Endothelial cell of umbilical vein (primary cell): ENCODE measurements at regions not wholly inside any gene's neighbourhood (a gene's known extent, or its start where the extent isn't known, plus 50 kb on each side); places are given as distances from the start of the nearest gene placed in this dataset.

ENCODE experiments used
- BruUV-seq: library from RNA; stranded (reverse); fragments of 400-500 nt; replicated peaks from 2 replicates; lab custom pipeline; 2021; lab: Mats Ljungman, UMichigan
- CTCF ChIA-PET: fragments of 300-600, 350-600 bp; sonication (Branson Sonifier 250); formaldehyde crosslinking; loops from one replicate; lab custom pipeline; 2021; ENCODE audit warnings: antibody characterized with exemption, inconsistent platforms; lab: Charles Lee
- POLR2A ChIA-PET: fragments of 300-600, 350-600 bp; sonication (Branson Sonifier 250); formaldehyde crosslinking; loops from one replicate; lab custom pipeline; 2021; ENCODE audit warnings: antibody characterized with exemption, inconsistent platforms; lab: Charles Lee
- DNase-seq: peaks from one replicate; pipeline ENCODE4 v3.0.0-alpha.2; 2011; ENCODE audit warnings: low read depth, low spot score
- FAIRE-seq: peaks from 2 replicates; lab custom pipeline; 2011; peaks lifted over from hg19 to GRCh38; lab: Jason Lieb, UNC
- H2AFZ ChIP-seq: 2 replicates; pipeline ENCODE4 v1.6.0; 2012; ENCODE audit warnings: low read depth, low read length, control low read depth, inconsistent platforms
- H3K27ac ChIP-seq: 2 replicates; pipeline ENCODE4 v1.5.1; 2011; ENCODE audit warnings: low read depth, mild to moderate bottlenecking, control low read depth, low read length, moderate library complexity; ENCODE audit not compliant: insufficient read depth
- H3K27me3 ChIP-seq, 2 experiments: 2 replicates each; pipeline versions ENCODE4 v1.6.0 to v1.6.1; 2011; ENCODE audit warnings: low read length in 2 of 2, mixed read lengths in 1 of 2; ENCODE audit not compliant: control insufficient read depth in 2 of 2, insufficient read depth in 2 of 2
- H3K36me3 ChIP-seq, 2 experiments: 2 replicates in 1 of 2; 3 replicates in 1 of 2; pipeline ENCODE4 v1.5.1; 2011; ENCODE audit warnings: low read length in 2 of 2, mild to moderate bottlenecking in 1 of 2, moderate library complexity in 1 of 2; ENCODE audit not compliant: control insufficient read depth in 2 of 2, insufficient read depth in 2 of 2; ENCODE audit errors: extremely low read depth in 1 of 2
- H3K4me1 ChIP-seq: 3 replicates; pipeline ENCODE4 v1.5.1; 2011; ENCODE audit warnings: mild to moderate bottlenecking, low read length; ENCODE audit not compliant: control insufficient read depth, insufficient read depth; ENCODE audit errors: extremely low read depth
- H3K4me2 ChIP-seq: 2 replicates; pipeline ENCODE4 v1.6.1; 2011; ENCODE audit warnings: low read length, control low read depth, mixed read lengths; ENCODE audit not compliant: insufficient read depth
- H3K4me3 ChIP-seq, 3 experiments: fragments of 200-600 bp in 1 of 3; sonication (generic), shearing (Covaris generic) in 1 of 3; replicated peaks in 1 of 3; 2 replicates each; pipeline ENCODE4 v1.5.1; 2011 to 2016; ENCODE audit warnings: control low read depth in 3 of 3, low read length in 3 of 3, mild to moderate bottlenecking in 2 of 3, inconsistent platforms in 1 of 3, low read depth in 1 of 3, moderate library complexity in 1 of 3; ENCODE audit not compliant: insufficient read depth in 1 of 3
- H3K79me2 ChIP-seq: 2 replicates; pipeline ENCODE4 v1.6.0; 2012; ENCODE audit warnings: low read length, inconsistent platforms; ENCODE audit not compliant: control insufficient read depth, insufficient read depth
- H3K9ac ChIP-seq: replicated peaks from 2 replicates; pipeline ENCODE3; 2011; ENCODE audit warnings: low read length, control low read depth; ENCODE audit not compliant: insufficient read depth; ENCODE audit errors: extremely low read depth
- H3K9me1 ChIP-seq: replicated peaks from 3 replicates; pipeline ENCODE4 v1.6.0; 2011; ENCODE audit warnings: mild to moderate bottlenecking, low read length; ENCODE audit not compliant: control insufficient read depth, insufficient read depth; ENCODE audit errors: extremely low read depth
- H3K9me3 ChIP-seq: replicated peaks from 2 replicates; pipeline ENCODE4 v1.5.1; 2012; ENCODE audit warnings: low read length, inconsistent platforms; ENCODE audit not compliant: control insufficient read depth, insufficient read depth
- H4K20me1 ChIP-seq: replicated peaks from 2 replicates; pipeline ENCODE3; 2011; ENCODE audit warnings: mild to moderate bottlenecking, low read length; ENCODE audit not compliant: control insufficient read depth, insufficient read depth; ENCODE audit errors: extremely low read depth
- CTCF ChIP-seq, 2 donors: IDR thresholded peaks; 1 replicate in 1 of 2; 2 replicates in 1 of 2; pipeline ENCODE4 v1.5.1; 2011; ENCODE audit warnings: low read length in 2 of 2, mild to moderate bottlenecking in 2 of 2, moderate library complexity in 2 of 2, control low read depth in 1 of 2, inconsistent platforms in 1 of 2, low read depth in 1 of 2; ENCODE audit not compliant: insufficient read depth in 1 of 2; ENCODE audit errors: extremely low read depth in 1 of 2
- EZH2 ChIP-seq: IDR thresholded peaks from 2 replicates; pipeline ENCODE4 v1.6.1; 2012; ENCODE audit warnings: borderline replicate concordance, low read depth, mild to moderate bottlenecking, moderate library complexity, low read length, inconsistent platforms; ENCODE audit not compliant: severe bottlenecking
- FOS ChIP-seq: IDR thresholded peaks from 2 replicates; pipeline ENCODE4 v1.6.1; 2011; ENCODE audit warnings: mild to moderate bottlenecking, low read length, moderate library complexity, borderline replicate concordance; ENCODE audit not compliant: insufficient read depth
- GATA2 ChIP-seq: IDR thresholded peaks from 2 replicates; pipeline ENCODE4 v1.7.0; 2011; ENCODE audit warnings: low read depth, mild to moderate bottlenecking, moderate library complexity, mixed read lengths, low read length; ENCODE audit not compliant: insufficient read length, insufficient read depth
- JUN ChIP-seq: IDR thresholded peaks from 2 replicates; pipeline ENCODE4 v1.6.1; 2011; ENCODE audit warnings: borderline replicate concordance, low read depth; ENCODE audit not compliant: insufficient read length, insufficient read depth
- MYC ChIP-seq: IDR thresholded peaks from one replicate; pipeline ENCODE4 v1.6.1; 2011; ENCODE audit warnings: mild to moderate bottlenecking, low read depth, low read length
- POLR2A ChIP-seq: IDR thresholded peaks from 2 replicates; pipeline ENCODE4 v1.6.1; 2012; ENCODE audit warnings: low read depth, mild to moderate bottlenecking, control low read depth, low read length
- POLR2AphosphoS5 ChIP-seq: IDR thresholded peaks from 2 replicates; pipeline ENCODE4 v1.6.1; 2012; ENCODE audit warnings: low read depth, mild to moderate bottlenecking, control low read depth, low read length, moderate library complexity; ENCODE audit not compliant: insufficient read depth
- dilution Hi-C: fragments of 300-500 bp; cut with MboI; formaldehyde crosslinking; loops from one replicate; pipeline ENCODE4 v1.15.0; 2019; ENCODE audit warnings: low sequenced_read_pairs; ENCODE audit not compliant: extremely low pct_ligation_motif_present
- intact Hi-C: fragments of 100-400 bp; cut with micrococcal nuclease; formaldehyde crosslinking; loops from one replicate; pipeline ENCODE4 v1.10.0; 2022
- TF ChIP-seq, protein P1 (sequence below): IDR thresholded peaks from 2 replicates; pipeline ENCODE4 v1.6.1; 2011; ENCODE audit not compliant: insufficient read depth, insufficient read length

DNA sequence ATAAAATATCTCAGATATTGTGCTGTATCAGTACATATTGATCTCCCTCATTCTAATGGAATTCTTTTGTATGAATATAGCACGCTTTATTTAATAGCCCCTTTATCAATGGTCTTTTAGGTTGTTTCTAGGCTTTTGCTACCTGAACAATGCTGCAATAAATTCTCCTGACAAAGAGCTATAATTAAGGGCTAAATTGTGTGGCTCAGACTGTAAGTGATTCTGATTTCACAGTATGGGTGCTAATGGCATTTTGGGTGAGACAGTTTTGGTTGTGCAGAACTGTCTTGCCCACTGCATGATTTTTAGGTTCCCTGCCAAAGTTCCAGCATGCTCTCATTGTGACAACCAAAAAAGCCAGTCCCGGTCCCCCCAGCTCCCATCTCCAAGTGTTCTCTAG is 363.2 kb downstream of the REEP3 start:
- Histone ChIP-seq H3K9ac (no peak overlapping the region), H2AFZ (no peak overlapping the region), H3K4me1 (no peaks in the 10 kb centered on the region), H3K9me3 (no peaks in the 10 kb centered on the region), H4K20me1 (no peaks in the 10 kb centered on the region), H3K4me2 (no peak overlapping the region), H3K27me3 (no peaks in the 10 kb centered on the region), H3K9me1 (no peaks in the 10 kb centered on the region), H3K79me2 (no peaks in the 10 kb centered on the region), H3K27ac (no peak overlapping the region), H3K4me3 (no peak overlapping the region), H3K36me3 (no peaks in the 10 kb centered on the region)
- no peak for TF ChIP-seq EZH2
- TF ChIP-seq, protein P1, sequence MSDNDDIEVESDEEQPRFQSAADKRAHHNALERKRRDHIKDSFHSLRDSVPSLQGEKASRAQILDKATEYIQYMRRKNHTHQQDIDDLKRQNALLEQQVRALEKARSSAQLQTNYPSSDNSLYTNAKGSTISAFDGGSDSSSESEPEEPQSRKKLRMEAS: no peak
- TF ChIP-seq CTCF (IDR thresholded peaks at IDR 0.05; ENCODE audit: extremely low read depth in 1 of 2, insufficient read depth in 1 of 2, low read depth in 1 of 2, low read length in 2 of 2): no peak
- no peak for TF ChIP-seq POLR2A
- TF ChIP-seq JUN: no peak
- no TSS peak for BruUV-seq
- intact Hi-C loops (no loop called here), dilution Hi-C loops (no loop called here)
- DNase-seq (no peak), FAIRE-seq (no peak)
- ChIA-PET POLR2A (no interaction called here), CTCF (interaction anchor here (1.7 kb wide), 1 partner anchor 18 kb away, joined by 7 read pairs; no protein-coding TSS in a partner anchor)

GRCh38 chr10:63885156-63885555 is 364.0 kb downstream of the REEP3 start:
- ChIA-PET CTCF (interaction anchor here (1.7 kb wide), 1 partner anchor 18 kb away, joined by 7 read pairs; no protein-coding TSS in a partner anchor), POLR2A (no interaction called here)

More at GRCh38 chr10:63885156-63885555, 364.0 kb downstream of the REEP3 start:
- TF ChIP-seq POLR2AphosphoS5: no peak
- TF ChIP-seq CTCF (IDR thresholded peaks at IDR 0.05; ENCODE audit: extremely low read depth in 1 of 2, insufficient read depth in 1 of 2, low read depth in 1 of 2, low read length in 2 of 2): no peak
- no peak for TF ChIP-seq POLR2A
- no peak for TF ChIP-seq EZH2
- TF ChIP-seq, protein P1: no peak
- TF ChIP-seq FOS: no peak
- TF ChIP-seq MYC: no peak
- no peak for TF ChIP-seq GATA2
- TF ChIP-seq JUN: no peak
- Histone ChIP-seq H3K9me1 (no peaks in the 10 kb centered on the region), H2AFZ (no peak overlapping the region), H3K27ac (no peak overlapping the region), H3K9me3 (no peaks in the 10 kb centered on the region), H4K20me1 (no peaks in the 10 kb centered on the region), H3K79me2 (no peaks in the 10 kb centered on the region), H3K27me3 (no peaks in the 10 kb centered on the region), H3K9ac (no peak overlapping the region), H3K4me3 (no peak overlapping the region), H3K4me1 (no peaks in the 10 kb centered on the region), H3K4me2 (no peak overlapping the region), H3K36me3 (no peaks in the 10 kb centered on the region)
- intact Hi-C loops: no loop called here
- dilution Hi-C loops: no loop called here
- no peak for DNase-seq
- BruUV-seq: no TSS peak
- no peak for FAIRE-seq
